Subcutaneous abdominal adipose tissue (tissue), 5 donors: ENCODE measurements at regions not wholly inside any gene's neighbourhood (a gene's known extent, or its start where the extent isn't known, plus 50 kb on each side); places are given as distances from the start of the nearest gene placed in this dataset.

Source experiments
- H3K27ac ChIP-seq: one replicate; pipeline ENCODE4 v1.7.0; 2013; ENCODE audit warnings: low read depth, mild to moderate bottlenecking, inconsistent platforms, low read length, moderate library complexity
- H3K27me3 ChIP-seq, 5 donors: one replicate each; pipeline ENCODE4 v1.7.0; 2013; ENCODE audit warnings: low read length in 5 of 5, inconsistent platforms in 1 of 5; ENCODE audit not compliant: control insufficient read depth in 5 of 5, insufficient read depth in 4 of 5
- H3K36me3 ChIP-seq, 5 donors: one replicate each; pipeline ENCODE4 v1.7.0; 2013; ENCODE audit warnings: low read length in 5 of 5; ENCODE audit not compliant: control insufficient read depth in 5 of 5, insufficient read depth in 5 of 5
- H3K4me1 ChIP-seq, 5 donors: one replicate each; pipeline ENCODE4 v1.7.0; 2013; ENCODE audit warnings: low read length in 5 of 5, mild to moderate bottlenecking in 3 of 5, moderate library complexity in 1 of 5; ENCODE audit not compliant: control insufficient read depth in 5 of 5, insufficient read depth in 5 of 5
- H3K4me3 ChIP-seq, 5 donors: one replicate each; pipeline ENCODE4 v1.7.0; 2013; ENCODE audit warnings: low read length in 5 of 5, low read depth in 1 of 5
- H3K9ac ChIP-seq, 5 donors: one replicate each; pipeline ENCODE4 v1.7.0; 2013; ENCODE audit warnings: low read length in 5 of 5, mild to moderate bottlenecking in 4 of 5, moderate library complexity in 3 of 5
- H3K9me3 ChIP-seq, 5 donors: one replicate each; pipeline ENCODE4 v1.7.0; 2013; ENCODE audit warnings: low read length in 5 of 5; ENCODE audit not compliant: control insufficient read depth in 5 of 5
- donor health status: healthy.
- donor health status: healthy.
- donor health status: healthy.
- donor health status: healthy.
- donor health status: healthy.

DNA sequence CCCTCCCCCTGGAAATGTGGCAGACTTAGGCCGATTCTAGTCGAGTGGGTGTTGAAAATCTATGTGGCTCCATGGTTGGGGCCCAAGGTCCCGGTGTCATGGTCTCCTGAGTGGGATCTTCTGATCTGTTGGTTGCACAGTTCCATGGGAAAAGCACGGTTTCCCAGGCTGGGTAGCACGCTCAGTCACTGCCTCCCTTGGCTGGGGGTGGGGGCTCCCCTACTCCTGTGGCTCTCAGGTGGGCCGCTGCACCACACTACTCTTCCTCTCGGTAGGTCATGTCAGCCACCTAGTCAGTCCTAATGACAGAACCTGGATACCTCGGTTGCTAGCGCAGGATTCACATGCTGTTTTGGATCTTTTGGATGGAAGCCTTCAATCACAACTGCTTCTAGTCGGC is 247.0 kb downstream of the SPRY2 start:
- Histone ChIP-seq H3K4me3 (no peak overlapping the region), H3K36me3 (no peaks in the 10 kb centered on the region), H3K27ac (no peak overlapping the region), H3K4me1 (no peaks in the 10 kb centered on the region), H3K9ac (no peak overlapping the region), H3K27me3 (no peaks in the 10 kb centered on the region), H3K9me3 (no peaks in the 10 kb centered on the region)

GRCh38 chr13:80086304-80086721 is 254.6 kb downstream of the SPRY2 start:
- Histone ChIP-seq H3K4me1 (peaks cover 0 to 18% (median 16%) of the 10 kb centered on the region in 5 donors), H3K27ac (no peak overlapping the region)

DNA sequence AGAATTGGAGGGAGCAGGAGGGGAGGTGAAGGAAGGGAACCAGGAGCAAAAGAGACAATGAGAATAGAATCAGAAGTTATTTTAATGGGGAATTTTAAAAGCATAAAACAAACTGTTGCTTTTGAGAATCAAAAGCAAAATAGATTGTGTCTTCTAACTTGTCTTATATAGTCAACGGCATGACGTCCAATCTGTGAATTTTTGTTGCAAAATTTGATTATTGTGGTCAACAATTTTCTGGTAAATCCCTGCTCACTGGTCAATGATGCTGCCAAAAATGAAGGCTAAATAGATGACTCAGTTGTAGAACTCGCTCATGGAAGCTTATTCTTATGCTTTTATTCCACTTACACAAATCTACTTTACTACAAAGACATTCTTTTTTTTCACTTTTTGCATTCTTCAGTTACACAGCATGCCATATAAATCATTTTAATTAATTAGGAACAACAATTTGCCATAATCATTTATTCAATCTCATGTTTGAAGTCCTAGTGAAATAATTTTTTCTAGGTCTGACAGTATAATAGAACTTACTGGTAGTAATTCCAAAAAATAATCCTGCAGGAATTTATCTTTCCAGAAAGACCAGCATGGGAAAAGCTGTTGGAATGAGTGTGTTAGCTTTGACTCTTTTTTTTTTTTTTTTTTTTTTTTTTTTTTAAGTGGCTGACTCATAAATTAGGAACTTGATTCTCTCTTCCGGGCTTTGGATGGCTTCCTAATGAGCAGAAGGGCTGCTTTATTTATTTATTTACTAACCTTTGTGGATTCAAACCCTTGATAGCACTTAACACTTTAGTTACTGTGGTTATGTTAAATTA is 256.9 kb downstream of the SPRY2 start:
- H3K27ac ChIP-seq: peak overlapping the region; percentile 67
- peak overlapping the region in 4 of 5 donors; percentile 8 to 28 (median 19) for H3K4me3 ChIP-seq
- no peaks in the 10 kb centered on the region for H3K27me3 ChIP-seq
- H3K36me3 ChIP-seq: no peaks in the 10 kb centered on the region
- no peak overlapping the region for H3K9ac ChIP-seq
- no peaks in the 10 kb centered on the region for H3K9me3 ChIP-seq
- peaks cover 0 to 18% (median 16%) of the 10 kb centered on the region in 5 donors for H3K4me1 ChIP-seq

More at GRCh38 chr13:80086304-80086721, 254.6 kb downstream of the SPRY2 start:
- H3K27me3 ChIP-seq: no peaks in the 10 kb centered on the region
- H3K9me3 ChIP-seq: no peaks in the 10 kb centered on the region
- no peak overlapping the region for H3K4me3 ChIP-seq
- no peaks in the 10 kb centered on the region for H3K36me3 ChIP-seq
- H3K9ac ChIP-seq: no peak overlapping the region

- Histone ChIP-seq H3K9me3 (no peaks in the 10 kb centered on the region), H3K4me1 (peaks cover 0 to 18% (median 16%) of the 10 kb centered on the region in 5 donors), H3K27me3 (no peaks in the 10 kb centered on the region), H3K4me3 (peak overlapping the region in 4 of 5 donors; percentile 8 to 28 (median 19)), H3K9ac (no peak overlapping the region), H3K27ac (peak overlapping the region; percentile 67), H3K36me3 (no peaks in the 10 kb centered on the region)
These were observed 257.7 kb downstream of the SPRY2 start for GRCh38 chr13:80083081-80083852.

DNA sequence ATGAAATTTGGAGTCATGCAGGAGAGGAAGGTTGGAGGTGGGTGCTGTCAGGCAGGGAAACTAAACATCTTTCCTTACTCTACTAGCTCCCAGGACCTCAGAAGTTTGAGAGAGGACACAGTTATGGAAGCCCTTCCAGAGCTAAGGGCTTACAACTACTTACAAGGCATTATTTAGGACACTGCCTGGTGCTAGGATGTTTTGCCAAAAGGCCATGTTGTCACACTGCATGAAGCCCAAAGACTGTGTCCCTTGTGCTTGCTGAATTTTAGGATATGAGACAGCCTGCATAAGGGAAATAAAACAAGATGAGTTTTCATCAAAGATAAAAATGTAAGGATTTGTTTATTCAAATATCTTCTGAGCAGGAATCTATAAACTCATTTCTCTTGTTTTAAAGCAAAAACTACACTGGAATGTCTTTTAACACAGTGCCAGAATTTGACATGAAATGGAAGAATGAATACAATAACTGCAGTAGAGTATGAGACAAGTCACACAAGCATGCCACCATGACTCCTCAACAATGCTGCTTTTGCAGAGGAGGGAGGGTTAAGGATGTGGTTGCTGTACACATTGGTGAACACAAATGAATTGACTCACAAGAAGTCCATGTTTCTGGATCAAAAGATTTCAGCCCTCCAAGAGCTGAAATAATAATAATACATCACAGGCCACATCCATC is 258.4 kb downstream of the SPRY2 start:
- Histone ChIP-seq H3K27ac (no peak overlapping the region), H3K27me3 (no peaks in the 10 kb centered on the region), H3K4me3 (no peak overlapping the region), H3K4me1 (peaks cover 0 to 18% (median 16%) of the 10 kb centered on the region in 5 donors), H3K9ac (no peak overlapping the region), H3K36me3 (no peaks in the 10 kb centered on the region), H3K9me3 (no peaks in the 10 kb centered on the region)

GRCh38 chr13:80074811-80075210 is 266.1 kb downstream of the SPRY2 start:
- Histone ChIP-seq H3K27me3 (no peaks in the 10 kb centered on the region), H3K4me1 (no peaks in the 10 kb centered on the region), H3K27ac (no peak overlapping the region), H3K36me3 (no peaks in the 10 kb centered on the region), H3K9me3 (no peaks in the 10 kb centered on the region), H3K4me3 (no peak overlapping the region), H3K9ac (no peak overlapping the region)

- no peaks in the 10 kb centered on the region for H3K36me3 ChIP-seq
- no peaks in the 10 kb centered on the region for H3K27me3 ChIP-seq
- H3K4me3 ChIP-seq: no peak overlapping the region
- no peaks in the 10 kb centered on the region for H3K4me1 ChIP-seq
- H3K9ac ChIP-seq: no peak overlapping the region
- no peaks in the 10 kb centered on the region for H3K9me3 ChIP-seq
- H3K27ac ChIP-seq: no peak overlapping the region
These were observed 266.7 kb downstream of the SPRY2 start for GRCh38 chr13:80074143-80074752.

GRCh38 chr13:80072231-80072630 is 268.7 kb downstream of the SPRY2 start:
- H3K36me3 ChIP-seq: no peaks in the 10 kb centered on the region
- no peak overlapping the region for H3K9ac ChIP-seq
- no peak overlapping the region for H3K4me3 ChIP-seq
- H3K9me3 ChIP-seq: no peaks in the 10 kb centered on the region
- H3K27me3 ChIP-seq: no peaks in the 10 kb centered on the region
- no peaks in the 10 kb centered on the region for H3K4me1 ChIP-seq
- no peak overlapping the region for H3K27ac ChIP-seq

GRCh38 chr13:80070024-80070703 is 270.8 kb downstream of the SPRY2 start:
- H3K9ac ChIP-seq: no peak overlapping the region
- H3K27me3 ChIP-seq: no peaks in the 10 kb centered on the region
- no peak overlapping the region for H3K27ac ChIP-seq
- no peaks in the 10 kb centered on the region for H3K4me1 ChIP-seq
- no peak overlapping the region for H3K4me3 ChIP-seq
- no peaks in the 10 kb centered on the region for H3K36me3 ChIP-seq
- H3K9me3 ChIP-seq: no peaks in the 10 kb centered on the region
